ENCODE measurements at regions not wholly inside any gene's neighbourhood (a gene's known extent, or its start where the extent isn't known, plus 50 kb on each side); places are given as distances from the start of the nearest gene placed in this dataset.

GRCh38 chr3:64450396-64450956, 225.2 kb upstream of the PRICKLE2 start:
- TF ChIP-seq, protein P1, sequence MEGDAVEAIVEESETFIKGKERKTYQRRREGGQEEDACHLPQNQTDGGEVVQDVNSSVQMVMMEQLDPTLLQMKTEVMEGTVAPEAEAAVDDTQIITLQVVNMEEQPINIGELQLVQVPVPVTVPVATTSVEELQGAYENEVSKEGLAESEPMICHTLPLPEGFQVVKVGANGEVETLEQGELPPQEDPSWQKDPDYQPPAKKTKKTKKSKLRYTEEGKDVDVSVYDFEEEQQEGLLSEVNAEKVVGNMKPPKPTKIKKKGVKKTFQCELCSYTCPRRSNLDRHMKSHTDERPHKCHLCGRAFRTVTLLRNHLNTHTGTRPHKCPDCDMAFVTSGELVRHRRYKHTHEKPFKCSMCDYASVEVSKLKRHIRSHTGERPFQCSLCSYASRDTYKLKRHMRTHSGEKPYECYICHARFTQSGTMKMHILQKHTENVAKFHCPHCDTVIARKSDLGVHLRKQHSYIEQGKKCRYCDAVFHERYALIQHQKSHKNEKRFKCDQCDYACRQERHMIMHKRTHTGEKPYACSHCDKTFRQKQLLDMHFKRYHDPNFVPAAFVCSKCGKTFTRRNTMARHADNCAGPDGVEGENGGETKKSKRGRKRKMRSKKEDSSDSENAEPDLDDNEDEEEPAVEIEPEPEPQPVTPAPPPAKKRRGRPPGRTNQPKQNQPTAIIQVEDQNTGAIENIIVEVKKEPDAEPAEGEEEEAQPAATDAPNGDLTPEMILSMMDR (IDR thresholded peaks at IDR 0.05; ENCODE audit: low read depth, low read length, missing control alignments) = no peak
- DNase-seq (ENCODE audit: low read depth) = no peak
- in situ Hi-C loops (cut with HindIII; ENCODE audit: low sequenced_read_pairs) = no loop called here

DNA sequence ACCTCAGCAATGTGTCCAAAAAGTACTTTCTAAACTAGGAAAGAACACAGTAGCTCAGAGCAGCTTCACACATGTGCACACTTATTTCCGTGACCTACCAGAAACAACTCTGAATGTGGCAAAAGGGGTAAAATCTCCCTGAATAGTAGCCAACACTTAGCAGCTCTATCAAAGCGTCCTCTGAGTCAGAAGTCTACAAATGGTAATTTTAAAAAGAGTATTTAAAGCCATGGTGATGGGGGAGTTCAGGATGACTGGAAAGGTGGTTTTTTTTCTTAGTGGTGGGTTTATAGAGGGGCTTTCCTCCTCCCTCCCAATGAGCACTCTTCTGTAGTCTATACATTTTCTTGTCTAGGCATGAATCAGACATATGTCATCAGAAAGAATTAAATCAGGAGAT, 223.8 kb upstream of the PRICKLE2 start:
- in situ Hi-C loops (cut with HindIII; ENCODE audit: low sequenced_read_pairs) = no loop called here
- no peak overlapping the region for H3K4me3 ChIP-seq (ENCODE audit: low read depth, low read length)
- TF ChIP-seq, protein P1 (IDR thresholded peaks at IDR 0.05; ENCODE audit: low read depth, low read length, missing control alignments) = no peak
- no peak for DNase-seq (ENCODE audit: low read depth)

More at GRCh38 chr3:64450396-64450956, 225.2 kb upstream of the PRICKLE2 start:
- H3K4me3 ChIP-seq (ENCODE audit: low read depth, low read length) = no peak overlapping the region

- no peak for DNase-seq (ENCODE audit: low read depth)
- TF ChIP-seq, protein P1 (IDR thresholded peaks at IDR 0.05; ENCODE audit: low read depth, low read length, missing control alignments) = no peak
- no peak overlapping the region for H3K4me3 ChIP-seq (ENCODE audit: low read depth, low read length)
- in situ Hi-C loops (cut with HindIII; ENCODE audit: low sequenced_read_pairs) = no loop called here
Observed at GRCh38 chr3:64445944-64446300, 220.7 kb upstream of the PRICKLE2 start.

DNA sequence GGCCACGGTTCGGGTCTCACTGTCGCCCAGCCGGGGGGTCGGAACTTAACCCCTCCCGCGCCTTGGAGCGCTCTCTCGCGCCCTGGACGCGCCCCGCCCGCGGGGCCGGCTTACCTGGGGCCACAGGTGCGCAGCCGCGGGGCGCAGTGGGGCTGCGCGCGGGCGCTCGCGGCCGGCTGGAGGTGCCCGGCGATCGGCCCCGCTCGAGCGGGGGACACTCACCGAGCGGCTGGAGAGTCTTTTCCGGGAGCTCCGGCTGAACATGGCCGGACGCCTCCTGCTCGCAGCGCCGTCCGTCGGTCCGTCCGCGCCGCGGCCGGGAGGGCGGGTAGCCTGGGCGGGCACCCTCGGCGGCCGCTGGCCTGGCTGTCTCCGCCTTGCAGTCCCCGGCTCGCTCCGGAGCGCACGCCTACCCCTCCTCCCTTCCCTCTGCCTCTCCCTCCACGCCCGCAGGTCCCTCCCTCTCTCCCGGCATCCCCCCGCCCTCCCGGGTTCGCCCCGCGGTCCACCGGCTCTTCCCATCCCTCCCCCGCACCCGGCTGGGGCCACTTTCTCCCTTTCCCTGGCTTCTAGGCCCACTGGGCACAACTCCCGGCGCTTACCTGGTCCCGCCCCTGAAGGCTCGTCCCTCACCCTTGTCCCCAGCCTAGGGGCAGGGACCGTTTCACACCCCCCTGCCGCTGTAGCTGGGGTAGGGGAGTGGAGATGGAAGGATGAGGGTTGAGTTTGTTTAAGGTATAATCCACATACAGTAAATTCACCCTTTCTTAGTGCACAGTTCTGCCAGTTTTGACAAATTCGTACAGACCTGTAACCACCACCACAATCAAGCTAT, 220.1 kb upstream of the PRICKLE2 start:
- in situ Hi-C loops (cut with HindIII; ENCODE audit: low sequenced_read_pairs) = no loop called here
- no peak for DNase-seq (ENCODE audit: low read depth)
- peak overlapping the region; percentile 46 for H3K4me3 ChIP-seq (ENCODE audit: low read depth, low read length)
- TF ChIP-seq, protein P1 (IDR thresholded peaks at IDR 0.05; ENCODE audit: low read depth, low read length, missing control alignments) = no peak

DNA sequence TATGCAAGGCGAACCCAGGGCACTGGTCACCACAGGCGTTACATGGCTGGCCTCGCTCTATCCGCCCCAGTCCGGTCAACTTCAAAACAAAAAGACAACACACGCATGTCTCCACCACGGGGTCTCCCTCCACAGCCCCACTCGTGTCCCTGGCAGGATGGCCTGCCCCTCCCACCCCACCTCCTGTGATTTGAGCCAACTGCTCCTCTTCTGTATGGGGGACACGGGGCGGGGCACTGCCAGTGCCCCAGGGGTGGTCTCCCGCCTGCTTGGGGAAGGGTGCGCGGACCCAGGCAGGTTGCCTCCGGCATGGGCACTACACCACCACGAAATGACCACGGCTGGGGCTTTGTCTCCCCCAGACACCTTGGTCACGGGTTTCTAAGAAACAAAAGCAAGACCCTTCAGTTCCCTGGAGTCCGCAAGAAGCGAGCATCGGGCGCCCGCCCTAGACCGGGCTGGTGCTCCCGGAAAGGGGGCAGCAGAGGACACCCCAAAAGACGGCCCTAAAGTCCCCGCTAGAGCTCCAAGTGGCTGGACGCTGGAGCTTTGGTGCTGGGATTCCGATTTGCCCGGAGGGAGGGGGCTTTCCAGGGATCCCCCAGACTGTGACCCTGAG, 219.3 kb upstream of the PRICKLE2 start:
- peak overlapping the region; percentile 46 for H3K4me3 ChIP-seq (ENCODE audit: low read depth, low read length)
- no peak for DNase-seq (ENCODE audit: low read depth)
- TF ChIP-seq, protein P1 (IDR thresholded peaks at IDR 0.05; ENCODE audit: low read depth, low read length, missing control alignments) = peak; percentile 20
- in situ Hi-C loops (cut with HindIII; ENCODE audit: low sequenced_read_pairs) = no loop called here

DNA sequence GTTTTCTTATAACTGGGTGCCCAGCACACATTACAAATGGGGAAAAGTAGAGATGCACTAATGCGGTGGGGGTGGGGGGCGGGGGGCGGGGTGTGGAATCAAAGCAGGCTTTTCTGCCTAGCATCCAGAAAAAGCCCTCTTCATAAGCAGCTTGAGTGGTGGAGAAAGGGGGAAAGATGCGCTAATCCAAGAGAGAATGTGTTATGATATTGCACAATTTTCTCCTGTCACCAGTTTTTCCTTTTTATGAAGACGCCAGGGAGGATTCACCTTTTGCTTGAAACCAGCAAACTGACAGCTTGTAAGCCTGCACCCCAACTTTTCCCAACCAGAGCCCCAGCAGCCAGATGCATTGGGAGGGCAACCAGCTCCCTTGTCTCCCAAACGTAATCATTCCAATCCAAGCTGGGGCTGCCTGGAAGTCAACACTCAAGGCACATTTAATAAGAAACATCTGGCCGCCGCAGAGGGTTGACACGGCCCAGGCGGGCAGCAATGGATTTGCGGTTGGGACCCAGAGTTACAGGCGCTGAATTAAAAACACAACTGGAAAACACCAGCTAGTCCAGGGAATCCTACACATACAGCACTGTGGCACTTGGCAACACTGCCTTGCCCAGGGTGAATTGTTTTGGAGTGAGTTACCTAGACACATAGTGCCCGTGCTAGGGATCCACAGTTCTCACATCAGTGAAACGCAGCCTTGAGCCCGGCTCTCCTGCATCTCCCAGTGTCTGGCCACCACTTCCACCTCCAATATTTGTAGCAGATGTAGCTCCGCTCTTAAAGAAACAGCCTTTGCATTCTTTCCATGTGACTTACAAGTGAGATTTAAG, 218.5 kb upstream of the PRICKLE2 start:
- no peak for DNase-seq (ENCODE audit: low read depth)
- TF ChIP-seq, protein P1 (IDR thresholded peaks at IDR 0.05; ENCODE audit: low read depth, low read length, missing control alignments) = no peak
- in situ Hi-C loops (cut with HindIII; ENCODE audit: low sequenced_read_pairs) = no loop called here
- H3K4me3 ChIP-seq (ENCODE audit: low read depth, low read length) = no peak overlapping the region

Measured in astrocyte of the cerebellum (primary cell).